Panc1 (cell line): ENCODE measurements at regions not wholly inside any gene's neighbourhood (a gene's known extent, or its start where the extent isn't known, plus 50 kb on each side); places are given as distances from the start of the nearest gene placed in this dataset.

Experiments
- ATAC-seq: fragments of 200-7000 bp; cut with Tn5 transposase; 2 replicates; pipeline ENCODE4 v1.9.1; 2020; ENCODE audit warnings: mild to moderate bottlenecking, moderate library complexity
- BruUV-seq: library from RNA; stranded (reverse); fragments of 400-500 nt; replicated peaks from 2 replicates; lab custom pipeline; 2021; lab: Mats Ljungman, UMichigan
- CTCF ChIA-PET: fragments of 300-600 bp; sonication (Branson Sonifier 250); formaldehyde crosslinking; loops from one replicate; lab custom pipeline; 2022; ENCODE audit warnings: antibody characterized with exemption; lab: Charles Lee
- POLR2A ChIA-PET: fragments of 300-600 bp; sonication (Branson Sonifier 250); formaldehyde crosslinking; loops from one replicate; lab custom pipeline; 2022; ENCODE audit warnings: antibody characterized with exemption; lab: Charles Lee
- DNase-seq: peaks from one replicate; pipeline ENCODE4 v3.0.0-alpha.2; 2010; ENCODE audit warnings: low read depth, low spot score
- H3K27ac ChIP-seq: 2 replicates; pipeline ENCODE4 v1.5.1; 2011; ENCODE audit warnings: mild to moderate bottlenecking, low read length, inconsistent platforms
- H3K27me3 ChIP-seq: fragments of 200-500 bp; sonication (Bioruptor generic); 2 replicates; pipeline ENCODE4 v1.6.0; 2014; ENCODE audit warnings: low read length, inconsistent platforms; ENCODE audit not compliant: control insufficient read depth, insufficient read depth
- H3K36me3 ChIP-seq: fragments of 200-500 bp; sonication (Bioruptor generic); 2 replicates; pipeline ENCODE4 v1.5.1; 2014; ENCODE audit warnings: inconsistent platforms, mild to moderate bottlenecking, low read length, moderate library complexity; ENCODE audit not compliant: control insufficient read depth, insufficient read depth
- H3K4me1 ChIP-seq: 2 replicates; pipeline ENCODE4 v1.5.1; 2011; ENCODE audit warnings: inconsistent platforms, mild to moderate bottlenecking, low read length, moderate library complexity; ENCODE audit not compliant: control insufficient read depth, insufficient read depth
- H3K4me3 ChIP-seq, 2 experiments: 2 replicates each; pipeline ENCODE4 v1.5.1; 2011 to 2012; ENCODE audit warnings: low read depth in 2 of 2, low read length in 2 of 2, mild to moderate bottlenecking in 2 of 2, inconsistent platforms in 1 of 2, moderate library complexity in 1 of 2
- H3K9me3 ChIP-seq: fragments of 200-500 bp; sonication (Bioruptor generic); 2 replicates; pipeline ENCODE4 v1.5.1; 2014; ENCODE audit warnings: low read depth, mild to moderate bottlenecking, inconsistent platforms, low read length, moderate library complexity; ENCODE audit not compliant: control insufficient read depth, insufficient read depth
- POLR2AphosphoS5 ChIP-seq: IDR thresholded peaks from 2 replicates; pipeline ENCODE4 v1.6.1; 2012; ENCODE audit warnings: mild to moderate bottlenecking, low read depth, low read length, moderate library complexity
- SIN3A ChIP-seq: IDR thresholded peaks from 2 replicates; pipeline ENCODE4 v1.6.1; 2012; ENCODE audit warnings: low read depth, mild to moderate bottlenecking, low read length, moderate library complexity, borderline replicate concordance; ENCODE audit not compliant: insufficient read depth
- TCF7L2 ChIP-seq: IDR thresholded peaks from 2 replicates; pipeline ENCODE4 v1.6.1; 2011; ENCODE audit warnings: mild to moderate bottlenecking, low read depth, low read length, inconsistent platforms
- in situ Hi-C: cut with HindIII; loops from 2 replicates; pipeline ENCODE4 v1.10.0; 2016; ENCODE audit warnings: low sequenced_read_pairs, low pct_unique_long_range_greater_than_20kb
- intact Hi-C: fragments of 100-400 bp; cut with micrococcal nuclease; formaldehyde crosslinking; loops from one replicate; pipeline ENCODE4 v1.10.0; 2022; ENCODE audit not compliant: unreplicated experiment
- TF ChIP-seq, protein P1 (sequence below): fragments of 450-650 bp; IDR thresholded peaks from 2 replicates; pipeline ENCODE4 v1.5.1; 2017; ENCODE audit warnings: mild to moderate bottlenecking
- TF ChIP-seq, protein P2 (sequence below), 2 experiments: IDR thresholded peaks; 2 replicates each; pipeline ENCODE4 v1.6.1; 2011 to 2012; ENCODE audit warnings: low read depth in 2 of 2, control low read depth in 1 of 2, low read length in 1 of 2, mild to moderate bottlenecking in 1 of 2, moderate library complexity in 1 of 2; ENCODE audit not compliant: insufficient read depth in 1 of 2

GRCh38 chr10:93193906-93194305 is 120.2 kb downstream of the CYP26A1 start:
- ChIA-PET CTCF (no interaction called here), POLR2A (interaction anchor here (0.5 kb wide), 1 partner anchor 89 kb away, joined by 7 read pairs; no protein-coding TSS in a partner anchor)
- intact Hi-C loops, result no loop called here
- Histone ChIP-seq H3K36me3 (no peaks in the 10 kb centered on the region), H3K9me3 (no peaks in the 10 kb centered on the region), H3K27ac (no peak overlapping the region), H3K4me1 (peaks cover 8% of the 10 kb centered on the region), H3K27me3 (peaks cover 19% of the 10 kb centered on the region), H3K4me3 (no peak overlapping the region)
- in situ Hi-C loops, result no loop called here
- ATAC-seq (no peak), DNase-seq (no peak)
- BruUV-seq, result no TSS peak
- no peak for TF ChIP-seq SIN3A
- TF ChIP-seq, protein P1, sequence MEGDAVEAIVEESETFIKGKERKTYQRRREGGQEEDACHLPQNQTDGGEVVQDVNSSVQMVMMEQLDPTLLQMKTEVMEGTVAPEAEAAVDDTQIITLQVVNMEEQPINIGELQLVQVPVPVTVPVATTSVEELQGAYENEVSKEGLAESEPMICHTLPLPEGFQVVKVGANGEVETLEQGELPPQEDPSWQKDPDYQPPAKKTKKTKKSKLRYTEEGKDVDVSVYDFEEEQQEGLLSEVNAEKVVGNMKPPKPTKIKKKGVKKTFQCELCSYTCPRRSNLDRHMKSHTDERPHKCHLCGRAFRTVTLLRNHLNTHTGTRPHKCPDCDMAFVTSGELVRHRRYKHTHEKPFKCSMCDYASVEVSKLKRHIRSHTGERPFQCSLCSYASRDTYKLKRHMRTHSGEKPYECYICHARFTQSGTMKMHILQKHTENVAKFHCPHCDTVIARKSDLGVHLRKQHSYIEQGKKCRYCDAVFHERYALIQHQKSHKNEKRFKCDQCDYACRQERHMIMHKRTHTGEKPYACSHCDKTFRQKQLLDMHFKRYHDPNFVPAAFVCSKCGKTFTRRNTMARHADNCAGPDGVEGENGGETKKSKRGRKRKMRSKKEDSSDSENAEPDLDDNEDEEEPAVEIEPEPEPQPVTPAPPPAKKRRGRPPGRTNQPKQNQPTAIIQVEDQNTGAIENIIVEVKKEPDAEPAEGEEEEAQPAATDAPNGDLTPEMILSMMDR, result no peak
- TF ChIP-seq TCF7L2, result no peak
- TF ChIP-seq, protein P2, sequence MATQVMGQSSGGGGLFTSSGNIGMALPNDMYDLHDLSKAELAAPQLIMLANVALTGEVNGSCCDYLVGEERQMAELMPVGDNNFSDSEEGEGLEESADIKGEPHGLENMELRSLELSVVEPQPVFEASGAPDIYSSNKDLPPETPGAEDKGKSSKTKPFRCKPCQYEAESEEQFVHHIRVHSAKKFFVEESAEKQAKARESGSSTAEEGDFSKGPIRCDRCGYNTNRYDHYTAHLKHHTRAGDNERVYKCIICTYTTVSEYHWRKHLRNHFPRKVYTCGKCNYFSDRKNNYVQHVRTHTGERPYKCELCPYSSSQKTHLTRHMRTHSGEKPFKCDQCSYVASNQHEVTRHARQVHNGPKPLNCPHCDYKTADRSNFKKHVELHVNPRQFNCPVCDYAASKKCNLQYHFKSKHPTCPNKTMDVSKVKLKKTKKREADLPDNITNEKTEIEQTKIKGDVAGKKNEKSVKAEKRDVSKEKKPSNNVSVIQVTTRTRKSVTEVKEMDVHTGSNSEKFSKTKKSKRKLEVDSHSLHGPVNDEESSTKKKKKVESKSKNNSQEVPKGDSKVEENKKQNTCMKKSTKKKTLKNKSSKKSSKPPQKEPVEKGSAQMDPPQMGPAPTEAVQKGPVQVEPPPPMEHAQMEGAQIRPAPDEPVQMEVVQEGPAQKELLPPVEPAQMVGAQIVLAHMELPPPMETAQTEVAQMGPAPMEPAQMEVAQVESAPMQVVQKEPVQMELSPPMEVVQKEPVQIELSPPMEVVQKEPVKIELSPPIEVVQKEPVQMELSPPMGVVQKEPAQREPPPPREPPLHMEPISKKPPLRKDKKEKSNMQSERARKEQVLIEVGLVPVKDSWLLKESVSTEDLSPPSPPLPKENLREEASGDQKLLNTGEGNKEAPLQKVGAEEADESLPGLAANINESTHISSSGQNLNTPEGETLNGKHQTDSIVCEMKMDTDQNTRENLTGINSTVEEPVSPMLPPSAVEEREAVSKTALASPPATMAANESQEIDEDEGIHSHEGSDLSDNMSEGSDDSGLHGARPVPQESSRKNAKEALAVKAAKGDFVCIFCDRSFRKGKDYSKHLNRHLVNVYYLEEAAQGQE (IDR thresholded peaks at IDR 0.05; ENCODE audit: insufficient read depth in 1 of 2, low read depth in 2 of 2, low read length in 1 of 2), result no peak
- TF ChIP-seq POLR2AphosphoS5, result no peak

DNA sequence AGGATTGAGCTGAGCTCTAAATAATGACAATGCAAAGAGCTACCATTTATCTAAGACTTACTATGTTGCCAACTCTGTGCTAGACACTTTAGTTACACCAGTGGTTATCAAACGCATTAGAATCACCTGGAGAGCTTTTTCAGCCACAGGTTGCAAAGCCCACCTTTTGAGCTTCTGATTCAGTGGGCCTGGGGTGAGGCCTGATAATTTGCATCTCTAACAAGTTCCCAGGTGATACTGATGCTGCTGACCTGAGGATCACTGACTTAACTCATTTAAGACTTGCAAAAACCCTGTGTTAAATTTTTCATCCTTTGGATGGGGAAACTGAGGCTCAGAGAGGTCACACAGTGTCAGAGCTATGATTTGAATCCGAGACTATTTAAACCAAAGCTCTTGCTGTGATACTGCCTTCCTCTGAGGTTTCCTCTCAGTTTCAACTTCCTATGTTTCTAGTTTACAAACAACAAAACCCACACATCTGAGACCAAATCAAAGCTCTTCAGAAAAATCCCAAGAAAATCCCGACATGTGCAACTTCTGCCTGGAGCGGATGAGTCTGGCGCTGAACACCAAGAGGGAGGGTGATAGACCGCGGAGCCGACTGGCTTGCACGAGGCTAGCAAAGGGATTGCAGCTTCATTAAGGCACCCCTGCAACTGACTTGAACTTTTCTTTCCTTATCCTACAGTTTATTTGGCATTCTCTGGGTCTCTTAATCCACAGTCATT is 124.9 kb downstream of the CYP26A1 start:
- in situ Hi-C loops, result no loop called here
- BruUV-seq, result no TSS peak
- no peak for TF ChIP-seq SIN3A
- TF ChIP-seq, protein P1, result no peak
- no peak for TF ChIP-seq POLR2AphosphoS5
- TF ChIP-seq TCF7L2, result no peak
- TF ChIP-seq, protein P2 (IDR thresholded peaks at IDR 0.05; ENCODE audit: insufficient read depth in 1 of 2, low read depth in 2 of 2, low read length in 1 of 2), result no peak
- Histone ChIP-seq H3K36me3 (no peaks in the 10 kb centered on the region), H3K4me3 (peak overlapping the region; percentile 4 to 50; a peak in 3 of 4 replicates), H3K9me3 (no peaks in the 10 kb centered on the region), H3K27ac (no peak overlapping the region), H3K4me1 (peaks cover 16% of the 10 kb centered on the region), H3K27me3 (peaks cover 9% of the 10 kb centered on the region; the same call in 1 of the 2 replicates)
- POLR2A ChIA-PET, result interaction anchor here (0.5 kb wide), 1 partner anchor 133 kb away, joined by 3 read pairs; no protein-coding TSS in a partner anchor
- intact Hi-C loops, result no loop called here
- DNase-seq (no peak), ATAC-seq (peak; percentile 81)
- CTCF ChIA-PET, result no interaction called here
